GM23248 (cell line): ENCODE measurements at regions not wholly inside any gene's neighbourhood (a gene's known extent, or its start where the extent isn't known, plus 50 kb on each side); places are given as distances from the start of the nearest gene placed in this dataset.
"Not testable (repeated sequence)": the region's sequence is repeated elsewhere in the genome, so short reads cannot be mapped to it uniquely, and the experiment has no call there.

Source experiments
- DNase-seq: peaks from one replicate; pipeline ENCODE4 v3.0.0-alpha.2; 2015
- H2AFZ ChIP-seq: fragments of 200-600 bp; sonication (generic); 2 replicates; pipeline ENCODE4 v1.6.1; 2016; ENCODE audit warnings: antibody characterized with exemption
- H3F3A ChIP-seq: fragments of 200-600 bp; sonication (generic); 2 replicates; pipeline ENCODE4 v1.6.1; 2016; ENCODE audit warnings: mild to moderate bottlenecking, antibody characterized with exemption, mixed run types; ENCODE audit not compliant: insufficient read depth
- H3K27ac ChIP-seq: fragments of 200-600 bp; sonication (generic); 2 replicates; pipeline ENCODE4 v1.5.1; 2016; ENCODE audit warnings: mild to moderate bottlenecking
- H3K27me3 ChIP-seq: fragments of 200-600 bp; sonication (generic); replicated peaks from 2 replicates; pipeline ENCODE4 v1.6.1; 2016; ENCODE audit warnings: mild to moderate bottlenecking; ENCODE audit not compliant: insufficient read depth
- H3K36me3 ChIP-seq: fragments of 200-600 bp; sonication (generic); 2 replicates; pipeline ENCODE4 v1.6.1; 2016; ENCODE audit warnings: low read depth, mild to moderate bottlenecking
- H3K4me1 ChIP-seq: fragments of 200-600 bp; sonication (generic); 2 replicates; pipeline ENCODE4 v1.6.1; 2016; ENCODE audit warnings: mild to moderate bottlenecking; ENCODE audit not compliant: insufficient read depth
- H3K4me2 ChIP-seq: fragments of 200-600 bp; sonication (generic); one replicate; pipeline ENCODE4 v1.6.1; 2016; ENCODE audit warnings: mild to moderate bottlenecking; ENCODE audit not compliant: unreplicated experiment
- H3K4me3 ChIP-seq: fragments of 200-600 bp; sonication (generic); 2 replicates; pipeline ENCODE4 v1.5.1; 2016; ENCODE audit warnings: mild to moderate bottlenecking
- H3K79me2 ChIP-seq: fragments of 200-600 bp; sonication (generic); 2 replicates; pipeline ENCODE4 v1.6.1; 2016; ENCODE audit warnings: mild to moderate bottlenecking; ENCODE audit not compliant: insufficient read depth
- H3K9ac ChIP-seq: fragments of 200-600 bp; sonication (generic); 2 replicates; pipeline ENCODE4 v1.6.1; 2016; ENCODE audit warnings: mild to moderate bottlenecking
- H3K9me2 ChIP-seq: fragments of 200-600 bp; sonication (generic); 2 replicates; pipeline ENCODE4 v1.6.1; 2016; ENCODE audit warnings: mixed run types, mild to moderate bottlenecking, moderate library complexity; ENCODE audit not compliant: insufficient read depth
- H3K9me3 ChIP-seq: fragments of 200-600 bp; sonication (generic); one replicate; pipeline ENCODE4 v1.6.1; 2017; ENCODE audit warnings: low read depth
- H4K20me1 ChIP-seq: fragments of 200-600 bp; sonication (generic); 2 replicates; pipeline ENCODE4 v1.6.0; 2016; ENCODE audit not compliant: insufficient read depth
- EZH2 ChIP-seq: fragments of 200-600 bp; sonication (generic); IDR thresholded peaks from 2 replicates; pipeline ENCODE4 v1.6.1; 2018; ENCODE audit warnings: antibody characterized with exemption, mild to moderate bottlenecking; ENCODE audit not compliant: insufficient read depth, poor library complexity, severe bottlenecking
- EZH2phosphoT487 ChIP-seq: fragments of 200-600 bp; sonication (generic); IDR thresholded peaks from 2 replicates; pipeline ENCODE4 v1.6.1; 2018; ENCODE audit warnings: antibody characterized with exemption, moderate library complexity, mild to moderate bottlenecking, low read depth; ENCODE audit not compliant: insufficient read depth
- WGBS, 2 experiments: methylation state at CpG; one replicate each; pipeline ENCODE4 v1.1.6; 2015 to 2017; ENCODE audit warnings: low lambda C conversion rate in 2 of 2, low coverage in 1 of 2; ENCODE audit errors: missing lambda C conversion rate in 2 of 2; 5-methylcytosine and 5-hydroxymethylcytosine counted together
- in situ Hi-C: fragments of 300-500 bp; cut with MboI; formaldehyde crosslinking; loops from 2 replicates; pipeline ENCODE4 v1.15.0; 2020

DNA sequence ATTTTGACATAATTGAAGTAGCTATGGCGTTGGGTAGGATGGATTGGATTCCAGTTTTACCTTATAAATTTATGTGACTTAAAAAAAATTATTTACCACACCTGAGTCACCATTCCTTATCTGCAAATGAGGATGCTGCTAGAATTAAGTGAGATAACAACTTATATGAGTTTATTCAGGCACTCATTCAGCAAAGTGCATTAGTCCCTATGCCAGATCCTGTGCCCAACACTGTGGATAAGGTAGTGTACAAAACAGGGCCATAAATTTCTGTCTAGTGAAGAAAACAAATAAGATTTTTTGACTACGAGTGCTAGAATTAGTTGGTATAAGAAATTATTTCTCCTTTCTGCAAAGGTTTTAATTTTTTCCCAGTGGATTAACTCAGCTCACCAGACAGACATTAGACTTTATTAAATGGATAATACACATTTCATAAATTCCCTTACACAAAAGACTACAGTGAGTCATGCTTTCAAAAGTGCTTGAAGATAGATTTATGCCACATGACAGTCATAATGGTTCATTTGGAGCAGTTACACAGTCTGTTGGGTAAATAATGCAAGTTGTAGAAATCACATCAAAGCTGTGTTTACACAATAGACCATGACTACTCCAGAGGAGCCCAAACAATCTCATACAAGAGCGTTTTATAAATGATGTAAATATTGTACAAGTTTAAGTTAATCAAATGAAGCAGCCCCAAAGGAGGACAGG, 129.9 kb upstream of the TGFBR2 start:
- peaks cover 32% of the 10 kb centered on the region for H3K4me1 ChIP-seq
- H3K9me3 ChIP-seq, result no peaks in the 10 kb centered on the region
- no peaks in the 10 kb centered on the region for H3K36me3 ChIP-seq
- no peak overlapping the region for H3K4me3 ChIP-seq
- H3K4me2 ChIP-seq, result no peak overlapping the region
- no peak overlapping the region for H3K9ac ChIP-seq
- no peak overlapping the region for H3K27ac ChIP-seq
- H3K27me3 ChIP-seq, result no peaks in the 10 kb centered on the region
- TF ChIP-seq EZH2, result no peak
- TF ChIP-seq EZH2phosphoT487, result no peak
- peak; percentile 60 for DNase-seq
- in situ Hi-C loops, result no loop called here
- WGBS, 2 experiments, result 44 to 46% methylated on average over 3 of the region's 3 CpGs
- H3K79me2 ChIP-seq, result no peaks in the 10 kb centered on the region
- no peak overlapping the region for H2AFZ ChIP-seq
- peaks cover 35% of the 10 kb centered on the region for H3F3A ChIP-seq
- no peaks in the 10 kb centered on the region for H4K20me1 ChIP-seq
- H3K9me2 ChIP-seq, result no peaks in the 10 kb centered on the region

DNA sequence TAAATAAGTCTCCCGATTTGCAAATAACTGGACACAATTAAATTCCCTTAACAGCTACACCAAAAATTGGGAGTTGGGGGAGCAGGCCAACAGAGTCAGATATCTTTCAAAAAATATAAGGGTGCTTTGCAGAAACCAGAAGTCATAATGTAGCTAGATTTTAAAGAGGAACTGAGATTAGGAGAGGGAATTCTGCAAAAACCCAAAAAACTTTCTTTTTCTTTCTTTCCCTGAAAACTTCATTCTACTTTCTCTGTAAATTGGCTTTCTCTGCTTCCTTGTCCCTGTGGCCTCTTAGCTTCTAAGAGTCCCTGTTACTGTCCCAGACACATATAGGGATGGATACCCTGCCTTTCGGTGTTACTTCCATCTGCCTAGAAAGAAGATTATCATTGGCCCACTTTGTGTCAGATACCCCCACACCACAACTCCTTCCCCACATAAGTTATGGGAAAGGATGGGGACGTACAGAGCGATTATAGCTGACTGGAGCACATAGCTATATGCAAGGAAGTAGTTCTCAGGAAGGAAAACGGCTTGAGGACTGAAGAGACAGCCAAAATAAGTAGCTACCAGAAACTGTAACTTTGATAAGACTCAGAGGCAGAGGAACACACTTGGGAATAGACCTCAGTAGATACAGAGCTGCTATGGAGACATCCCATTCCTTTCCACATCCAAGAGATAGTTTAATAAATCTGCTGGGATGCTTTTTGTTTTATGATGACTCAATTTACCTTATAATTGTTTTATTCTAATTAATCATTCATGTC, 129.1 kb upstream of the TGFBR2 start:
- H3K79me2 ChIP-seq, result no peaks in the 10 kb centered on the region
- no peaks in the 10 kb centered on the region for H3K36me3 ChIP-seq
- H3K9me3 ChIP-seq, result no peaks in the 10 kb centered on the region
- H3K9ac ChIP-seq, result no peak overlapping the region
- no peak overlapping the region for H2AFZ ChIP-seq
- peaks cover 27% of the 10 kb centered on the region for H3F3A ChIP-seq
- H3K4me3 ChIP-seq, result no peak overlapping the region
- peaks cover 24% of the 10 kb centered on the region for H3K4me1 ChIP-seq
- H3K4me2 ChIP-seq, result no peak overlapping the region
- 74% methylated on average over 5 of the region's 5 CpGs for WGBS, 2 experiments
- no peaks in the 10 kb centered on the region for H3K27me3 ChIP-seq
- no peak overlapping the region for H3K27ac ChIP-seq
- no peak for DNase-seq
- no peaks in the 10 kb centered on the region for H3K9me2 ChIP-seq
- no peaks in the 10 kb centered on the region for H4K20me1 ChIP-seq
- in situ Hi-C loops, result no loop called here
- TF ChIP-seq EZH2phosphoT487 (no peak), EZH2 (no peak)

DNA sequence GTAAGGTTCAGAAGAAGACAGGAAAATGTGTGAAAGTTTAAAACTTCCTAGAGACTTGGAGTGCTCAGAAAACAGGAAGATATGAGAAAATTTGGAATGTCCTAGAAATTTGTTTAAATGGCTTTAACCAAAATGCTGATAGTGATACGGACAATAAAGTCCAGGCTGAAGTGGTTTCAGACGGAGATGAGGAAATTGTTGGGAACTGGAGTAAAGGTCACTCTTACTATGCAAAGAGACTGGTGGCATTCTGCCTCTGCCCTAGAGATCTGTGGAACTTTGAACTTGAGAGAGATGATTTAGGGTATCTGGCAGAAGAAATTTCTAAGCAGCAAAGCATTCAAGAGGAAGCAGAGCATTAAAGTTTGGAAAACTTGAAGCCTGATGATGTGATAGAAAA, 126.7 kb upstream of the TGFBR2 start:
- H3K9me3 ChIP-seq, H3F3A ChIP-seq, H3K79me2 ChIP-seq, H3K4me2 ChIP-seq, H3K27me3 ChIP-seq, H3K9me2 ChIP-seq, H3K4me3 ChIP-seq, H2AFZ ChIP-seq, DNase-seq, in situ Hi-C loops, H4K20me1 ChIP-seq, H3K9ac ChIP-seq, H3K27ac ChIP-seq, H3K36me3 ChIP-seq, H3K4me1 ChIP-seq: not testable (repeated sequence)
- WGBS, 2 experiments, result 69 to 73% methylated on average over 2 of the region's 2 CpGs

DNA sequence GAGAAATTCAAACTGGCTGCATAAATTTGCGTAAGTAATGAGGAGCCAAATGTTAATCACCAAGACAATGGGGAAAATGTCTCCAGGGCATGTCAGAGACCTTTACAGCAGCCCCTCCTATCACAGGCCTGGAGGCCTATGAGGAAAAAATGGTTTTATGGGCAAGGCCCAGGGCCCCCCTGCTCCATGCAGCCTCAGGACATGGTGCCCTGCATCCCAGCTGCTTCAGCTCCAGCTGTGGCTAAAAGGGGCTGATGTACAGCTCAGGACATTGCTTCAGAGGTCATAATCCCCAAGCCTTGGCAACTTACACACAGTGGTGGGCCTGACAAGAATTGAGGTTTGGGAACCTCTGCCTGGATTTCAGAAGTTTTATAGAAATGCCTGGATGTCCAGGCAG, 126.2 kb upstream of the TGFBR2 start:
- H2AFZ ChIP-seq, H4K20me1 ChIP-seq, in situ Hi-C loops, H3K9ac ChIP-seq, H3K4me1 ChIP-seq, H3K4me2 ChIP-seq, H3K27me3 ChIP-seq, H3K9me3 ChIP-seq, H3F3A ChIP-seq, H3K27ac ChIP-seq, H3K4me3 ChIP-seq, H3K79me2 ChIP-seq, DNase-seq, H3K36me3 ChIP-seq, H3K9me2 ChIP-seq: not testable (repeated sequence)
- 89 to 96% methylated on average over 1 of the region's 1 CpG for WGBS, 2 experiments

DNA sequence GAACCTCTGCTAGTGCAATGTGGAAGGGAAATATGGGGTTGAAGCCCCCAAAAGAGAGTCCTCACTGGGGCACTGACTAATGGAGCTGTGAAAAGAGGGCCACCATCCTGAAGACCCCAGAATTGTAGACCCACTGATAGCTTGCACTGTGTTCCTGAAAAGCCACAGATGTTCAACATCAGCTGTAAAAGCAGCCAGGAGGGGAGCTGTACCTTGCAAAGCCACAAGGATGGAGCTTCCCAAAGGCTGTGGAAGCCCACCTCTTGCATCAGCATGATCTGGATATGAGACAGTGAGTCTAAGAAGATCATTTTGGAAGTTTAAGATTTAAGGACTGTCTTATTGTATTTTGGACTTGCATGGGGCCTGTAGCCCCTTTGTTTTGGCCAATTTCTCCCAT, 125.8 kb upstream of the TGFBR2 start:
- Histone ChIP-seq H3K9me2 (no peaks in the 10 kb centered on the region), H3K79me2 (no peaks in the 10 kb centered on the region), H4K20me1 (no peaks in the 10 kb centered on the region), H3K4me3 (no peak overlapping the region), H3K9ac (no peak overlapping the region), H3K4me1 (peaks cover 9% of the 10 kb centered on the region), H3K9me3 (no peaks in the 10 kb centered on the region), H3K27ac (no peak overlapping the region), H3K27me3 (no peaks in the 10 kb centered on the region), H3F3A (0 out of 2 replicates have a peak, but pooled peaks cover 5% of the 10 kb centered on the region), H2AFZ (no peak overlapping the region), H3K4me2 (no peak overlapping the region), H3K36me3 (no peaks in the 10 kb centered on the region)
- TF ChIP-seq EZH2phosphoT487 (no peak), EZH2 (no peak)
- in situ Hi-C loops, result no loop called here
- no peak for DNase-seq
